ENCODE measurements at regions not wholly inside any gene's neighbourhood (a gene's known extent, or its start where the extent isn't known, plus 50 kb on each side); places are given as distances from the start of the nearest gene placed in this dataset.

GRCh38 chr9:90001747-90002146 is 396.9 kb downstream of the GADD45G start:
- Histone ChIP-seq H3K4me3 (ENCODE audit: extremely low read depth in 1 of 4, insufficient read depth in 2 of 4, low read depth in 3 of 4, low read length in 4 of 4) (no peak overlapping the region), H4K8ac (ENCODE audit: extremely low read depth, insufficient read depth, low read length) (no peak overlapping the region; the same call in 1 of the 2 replicates), H3K27me3 (replicated peaks in 1 of 4; ENCODE audit: control insufficient read depth in 3 of 4, extremely low read depth in 1 of 4, insufficient read depth in 3 of 4, low read length in 3 of 4) (no peaks in the 10 kb centered on the region; a peak in 1 of 7 replicates), H3K56ac (replicated peaks; ENCODE audit: insufficient read length, low read depth, low read length) (no peak overlapping the region), H2BK5ac (ENCODE audit: low read depth, low read length) (no peak overlapping the region), H3K9ac (replicated peaks in 1 of 4; ENCODE audit: extremely low read depth in 1 of 4, low read depth in 3 of 4, low read length in 3 of 4) (no peak overlapping the region), H2BK20ac (ENCODE audit: low read length) (no peak overlapping the region), H4K5ac (ENCODE audit: insufficient read length, low read depth, low read length) (no peak overlapping the region), H2BK120ac (replicated peaks; ENCODE audit: low read depth, low read length) (no peak overlapping the region), H2AFZ (ENCODE audit: low read length) (no peak overlapping the region), H4K20me1 (replicated peaks in 1 of 2; ENCODE audit: control insufficient read depth in 1 of 2, insufficient read depth in 2 of 2, low read length in 2 of 2) (no peaks in the 10 kb centered on the region), H2BK15ac (ENCODE audit: low read length) (no peak overlapping the region), H3K4me2 (ENCODE audit: insufficient read depth in 1 of 2, low read depth in 2 of 2, low read length in 2 of 2) (no peak overlapping the region), H3K23ac (ENCODE audit: insufficient read length) (no peak overlapping the region), H3K18ac (ENCODE audit: extremely low read depth, low read length) (no peak overlapping the region), H3K27ac (ENCODE audit: low read depth, low read length) (no peak overlapping the region), H3K4me1 (replicated peaks in 1 of 4; ENCODE audit: control insufficient read depth in 3 of 4, insufficient read depth in 4 of 4, low read length in 3 of 4) (peaks cover 0 to 8% (median 2%) of the 10 kb centered on the region in 4 experiments; a peak in 4 of 7 replicates), H3K4ac (replicated peaks; ENCODE audit: insufficient read length, low read depth, low read length) (no peak overlapping the region), H3K9me3 (ENCODE audit: insufficient read depth in 2 of 2, low read depth in 1 of 2, low read length in 1 of 2) (no peaks in the 10 kb centered on the region), H3K36me3 (ENCODE audit: control insufficient read depth in 2 of 4, insufficient read depth in 4 of 4, low read length in 3 of 4) (no peaks in the 10 kb centered on the region), H2BK12ac (ENCODE audit: low read depth, low read length) (no peak overlapping the region), H3K79me1 (ENCODE audit: low read depth, low read length) (no peaks in the 10 kb centered on the region), H3K79me2 (ENCODE audit: control insufficient read depth in 1 of 2, insufficient read depth in 2 of 2, low read length in 2 of 2) (no peaks in the 10 kb centered on the region), H3K14ac (ENCODE audit: insufficient read length) (no peak overlapping the region), H2AK5ac (ENCODE audit: low read depth, low read length) (no peak overlapping the region), H4K91ac (replicated peaks; ENCODE audit: insufficient read length, low read length) (no peak overlapping the region), H3K23me2 (ENCODE audit: low read depth, low read length) (no peaks in the 10 kb centered on the region)
- ChIA-PET CTCF (ENCODE audit: partially characterized antibody) (interaction anchor here (0.6 to 3.1 kb wide), 3 partner anchors 32 to 96 kb away, joined by 3 to 7 read pairs (median 3); no protein-coding TSS in a partner anchor), POLR2A (ENCODE audit: partially characterized antibody) (no interaction called here)
- TF ChIP-seq GTF2F1 (IDR thresholded peaks at IDR 0.05; ENCODE audit: borderline replicate concordance, low read depth, low read length) (no peak), FOSL1 (IDR thresholded peaks at IDR 0.05; ENCODE audit: insufficient read depth, low read depth, low read length) (no peak), CREB1 (IDR thresholded peaks at IDR 0.05) (no peak), SIN3A (conservative IDR thresholded peaks at IDR 0.05 in 1 of 2, IDR thresholded peaks at IDR 0.05 in 1 of 2; ENCODE audit: low read depth in 1 of 2, low read length in 2 of 2) (no peak), ASH2L (IDR thresholded peaks at IDR 0.05; ENCODE audit: low read length) (no peak), RXRA (IDR thresholded peaks at IDR 0.05; ENCODE audit: insufficient read depth, low read depth, low read length) (no peak)
- DNase-seq (ENCODE audit: low read depth in 1 of 2, low spot score in 2 of 2) (no peak), FAIRE-seq (no peak)
- 88% methylated on average over 7 of the region's 7 CpGs; no CpG with 5 or more reads in 1 of the 2 experiments for WGBS, 2 experiments (ENCODE audit: extremely low coverage in 1 of 2, insufficient coverage in 1 of 2, insufficient read length in 1 of 2, insufficient replicate concordance in 2 of 2, low coverage in 1 of 2, low lambda C conversion rate in 2 of 2, missing lambda C conversion rate in 1 of 2)

All from H1 (cell line).